NCI-H526 treated with DMSO at 0.1 percent for 48 hours (cell line): ENCODE measurements at regions not wholly inside any gene's neighbourhood (a gene's known extent, or its start where the extent isn't known, plus 50 kb on each side); places are given as distances from the start of the nearest gene placed in this dataset.

ENCODE experiments used
- DNase-seq: peaks from one replicate; lab custom pipeline; 2025; lab: John Stamatoyannopoulos, UW

DNA sequence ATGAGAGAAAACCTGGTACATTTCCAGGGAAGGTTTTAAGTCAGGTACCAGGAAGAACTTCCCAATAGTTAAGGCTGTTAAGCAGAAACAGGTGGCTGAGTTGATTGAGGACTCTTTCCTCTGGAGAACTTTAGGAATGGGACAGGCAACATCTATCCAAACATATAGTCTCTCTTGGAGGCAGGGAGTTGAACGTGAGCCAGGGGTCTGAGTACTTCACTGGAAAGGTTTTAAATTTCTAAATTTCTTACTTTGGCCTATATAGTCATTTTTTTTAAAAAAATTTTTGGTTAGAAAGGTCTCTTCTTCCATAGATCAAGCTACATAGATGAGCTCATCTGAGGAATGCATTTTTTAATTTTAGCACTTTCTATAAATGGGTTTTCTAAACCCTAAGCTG lies 261.4 kb upstream of the TCF4 start:
- no peak for DNase-seq

DNA sequence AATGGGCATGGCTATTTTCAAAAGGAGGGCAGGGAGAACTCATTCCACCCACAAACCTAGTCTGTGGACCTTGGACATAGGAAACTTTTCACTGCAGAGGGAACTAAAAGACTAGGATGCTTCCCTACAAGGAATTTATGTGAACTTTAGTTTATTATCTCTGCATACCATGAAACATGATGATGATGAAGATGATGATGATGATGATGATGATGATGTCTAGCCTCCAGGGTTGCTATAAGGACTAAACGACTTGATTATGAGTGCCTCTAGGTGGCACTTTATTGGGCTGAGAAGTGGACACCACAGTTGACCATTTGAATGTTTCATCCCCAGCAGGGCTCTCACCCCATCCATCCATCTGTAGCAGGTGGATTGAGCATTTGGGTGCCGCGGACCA lies 260.0 kb upstream of the TCF4 start:
- no peak for DNase-seq

DNA sequence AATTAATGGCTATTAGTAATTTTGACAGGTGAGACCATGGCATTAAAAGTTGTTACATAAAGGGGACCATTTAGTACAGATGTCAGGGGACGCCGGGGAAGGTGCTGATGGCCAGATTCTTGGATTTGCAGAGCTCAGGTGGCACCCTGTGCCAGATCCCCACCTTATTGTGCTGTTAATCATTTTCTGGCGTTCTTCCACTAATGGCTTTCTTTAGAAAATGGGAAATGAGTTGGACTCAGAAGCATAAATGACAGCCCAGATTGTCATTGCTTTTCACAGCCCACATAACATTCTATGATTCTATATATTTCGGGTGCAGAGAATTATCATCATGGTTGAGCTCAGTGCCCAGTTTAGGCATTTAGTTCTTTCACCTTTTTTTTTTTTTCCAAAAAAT lies 257.2 kb upstream of the TCF4 start:
- DNase-seq, result no peak

DNA sequence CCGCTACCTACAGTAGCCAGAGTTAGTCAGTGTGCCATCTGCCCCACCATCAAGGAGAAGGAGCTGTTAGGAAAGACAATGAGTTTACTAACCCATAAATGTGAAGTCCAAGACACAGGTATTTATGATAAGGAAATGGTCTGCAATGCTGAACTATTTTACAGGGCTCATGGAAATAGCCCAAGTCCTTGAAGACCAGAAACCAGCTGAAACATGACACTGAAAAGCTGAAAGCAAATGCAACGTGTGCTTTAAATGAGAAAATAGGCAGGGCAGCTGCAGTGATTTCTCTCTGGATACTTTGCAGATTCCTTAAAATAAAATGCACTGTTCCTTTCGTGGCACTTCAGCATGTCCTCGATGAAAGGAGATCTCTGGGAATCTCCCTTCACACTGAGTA lies 256.4 kb upstream of the TCF4 start:
- DNase-seq, result no peak

DNA sequence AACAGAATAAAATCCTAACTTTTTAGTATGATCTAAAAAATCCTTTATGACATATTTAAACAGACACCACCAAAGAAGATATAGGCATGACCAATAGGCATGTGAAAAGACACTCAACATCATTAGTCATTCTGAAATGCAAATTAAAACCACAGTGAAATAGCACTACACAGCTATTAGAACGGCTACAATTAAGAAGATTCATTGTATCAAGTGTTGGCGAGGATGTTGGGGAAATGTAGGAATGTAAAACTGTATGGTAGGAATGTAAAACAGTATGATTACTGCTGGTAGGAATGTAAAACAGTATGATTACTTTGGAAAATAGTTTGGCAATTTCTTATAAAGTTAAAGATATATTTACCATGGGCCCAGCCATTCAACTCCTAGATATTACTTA lies 253.3 kb upstream of the TCF4 start:
- DNase-seq, result no peak

DNA sequence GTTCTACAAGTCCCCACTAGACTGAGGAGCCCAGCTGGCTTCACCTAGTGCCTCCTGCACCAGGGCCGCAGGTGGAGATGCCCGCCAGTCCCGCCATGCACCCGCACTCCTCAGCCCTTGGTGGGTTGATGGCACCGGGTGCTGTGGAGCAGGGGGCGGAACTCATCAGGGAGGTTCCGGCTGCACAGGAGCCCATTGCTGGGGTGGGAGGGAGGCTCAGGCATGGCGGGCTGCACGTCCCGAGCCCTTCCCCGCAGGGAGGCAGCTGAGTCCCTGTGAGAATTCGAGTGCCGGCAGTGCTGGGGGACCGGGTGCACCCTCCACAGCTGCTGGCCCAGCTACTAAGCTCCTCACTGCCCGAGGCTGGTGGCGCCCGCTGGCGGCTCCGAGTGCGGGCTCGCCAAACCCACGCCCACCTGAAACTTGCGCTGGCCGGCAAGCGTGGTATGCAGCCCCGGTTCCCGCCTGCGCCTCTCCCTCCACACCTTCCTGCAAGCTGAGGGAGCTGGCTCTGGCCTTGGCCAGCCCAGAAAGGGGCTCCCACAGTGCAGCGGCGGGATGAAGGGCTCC lies 252.7 kb upstream of the TCF4 start:
- DNase-seq, result no peak

DNA sequence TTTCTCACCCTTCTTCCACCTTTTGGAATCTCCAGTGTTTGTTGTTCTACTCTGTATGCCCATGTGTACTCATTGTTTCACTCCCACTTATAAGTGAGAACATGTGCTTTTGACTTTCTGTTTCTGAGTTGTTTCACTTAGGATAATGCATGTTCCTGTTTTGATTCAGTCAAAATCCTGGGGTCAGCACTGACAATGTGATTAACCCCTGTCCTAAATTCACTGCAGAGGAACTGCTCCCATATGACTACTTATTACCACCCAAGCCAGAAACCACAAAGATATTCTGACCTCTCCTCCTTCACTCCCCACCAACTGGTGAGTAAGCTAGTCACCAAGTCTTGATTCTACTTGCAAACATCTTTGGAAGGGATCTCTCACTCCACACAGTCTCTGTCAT lies 251.4 kb upstream of the TCF4 start:
- no peak for DNase-seq

DNA sequence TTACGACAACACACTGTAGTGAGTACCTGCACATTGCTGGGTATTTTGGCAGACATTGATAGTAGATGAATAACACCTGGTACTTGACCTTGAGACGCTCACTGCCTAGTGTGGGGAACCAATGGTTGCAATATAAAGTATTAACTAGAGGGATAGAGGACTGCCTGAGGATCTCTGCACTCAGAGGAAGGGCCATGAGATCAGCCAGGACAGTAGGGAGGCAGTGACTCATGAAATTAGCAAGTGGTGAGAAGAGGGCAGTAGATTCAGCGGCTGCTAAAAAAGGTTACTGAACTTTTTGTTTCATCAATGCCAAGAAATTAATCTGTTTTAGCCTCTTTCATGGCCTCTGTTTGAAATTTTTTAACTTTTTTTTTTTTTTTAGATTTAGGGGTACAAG lies 250.8 kb upstream of the TCF4 start:
- no peak for DNase-seq

DNA sequence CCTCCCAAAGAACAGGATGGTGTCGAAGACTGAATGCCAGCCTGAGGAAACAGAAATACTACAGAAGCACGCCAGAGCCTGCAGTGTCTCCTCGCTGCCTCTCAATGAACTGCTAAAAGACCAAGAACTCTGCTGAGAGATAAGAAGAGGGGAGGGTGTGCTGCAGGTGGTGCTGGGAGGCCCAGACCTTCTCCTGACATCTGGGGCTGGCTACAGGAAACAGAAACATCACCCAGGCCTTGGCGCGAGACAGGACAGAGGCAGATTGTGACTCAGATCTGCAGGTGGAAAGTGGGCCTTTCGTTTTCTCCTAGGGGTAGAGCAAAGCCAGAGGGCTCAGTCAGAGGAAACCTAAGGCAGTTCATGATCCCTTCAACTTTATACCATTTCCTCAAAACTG lies 250.3 kb upstream of the TCF4 start:
- no peak for DNase-seq

DNA sequence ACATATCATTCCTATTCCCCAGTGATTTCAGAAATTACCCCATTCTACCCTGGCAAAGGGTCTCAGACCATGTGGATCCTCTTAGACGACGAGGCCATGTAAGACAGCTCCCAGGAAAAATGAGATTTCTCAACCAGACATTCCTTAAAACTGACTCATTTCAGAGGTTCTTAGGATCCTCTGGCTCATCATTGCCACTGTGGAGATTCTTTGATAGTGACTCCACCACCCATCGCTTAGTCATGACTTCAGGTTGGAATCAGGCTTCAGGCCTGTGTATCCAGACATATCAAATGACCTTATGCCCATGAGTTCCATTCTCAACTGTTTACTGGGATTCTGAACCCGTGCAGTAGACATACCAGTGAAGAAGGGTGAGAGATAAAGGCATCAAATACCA lies 245.6 kb upstream of the TCF4 start:
- DNase-seq, result no peak

DNA sequence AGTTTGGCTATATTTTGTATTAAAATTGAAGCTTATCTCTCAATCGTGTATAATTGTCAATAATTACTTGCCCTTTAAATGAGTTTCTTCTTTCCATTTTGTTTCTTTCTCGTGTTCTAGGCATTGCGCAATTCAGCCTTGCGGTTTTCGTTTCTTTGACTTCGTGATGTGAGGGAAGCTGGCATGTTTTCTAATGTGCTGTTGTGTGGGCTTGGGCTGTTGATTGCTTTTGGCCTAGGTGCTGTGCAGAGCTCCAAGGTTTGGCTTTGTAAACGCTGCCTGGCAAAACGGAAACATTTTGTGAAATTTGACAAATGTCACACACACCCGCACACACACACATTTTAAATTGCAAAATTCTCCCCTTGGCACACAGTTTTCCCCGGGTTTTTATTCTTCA lies 242.6 kb upstream of the TCF4 start:
- no peak for DNase-seq

DNA sequence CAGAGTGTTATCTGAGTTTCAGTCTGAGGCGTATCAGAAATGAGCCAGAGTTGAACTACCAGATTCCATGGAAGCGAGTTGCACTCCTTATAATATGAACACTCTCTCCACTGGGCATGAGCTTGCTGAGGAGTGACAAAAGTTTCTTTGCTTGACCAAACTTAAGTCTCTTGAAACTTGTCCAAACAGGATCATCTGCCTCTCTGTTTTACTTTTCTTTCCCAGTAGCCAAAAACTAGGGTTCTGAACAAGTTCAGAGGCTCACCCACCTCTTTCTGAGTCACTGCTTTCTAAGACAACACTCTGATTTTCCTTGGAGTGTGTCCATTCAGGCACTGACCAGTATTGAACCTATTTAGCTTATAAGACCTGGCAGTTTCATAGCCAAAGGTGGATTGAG lies 233.2 kb upstream of the TCF4 start:
- no peak for DNase-seq

DNA sequence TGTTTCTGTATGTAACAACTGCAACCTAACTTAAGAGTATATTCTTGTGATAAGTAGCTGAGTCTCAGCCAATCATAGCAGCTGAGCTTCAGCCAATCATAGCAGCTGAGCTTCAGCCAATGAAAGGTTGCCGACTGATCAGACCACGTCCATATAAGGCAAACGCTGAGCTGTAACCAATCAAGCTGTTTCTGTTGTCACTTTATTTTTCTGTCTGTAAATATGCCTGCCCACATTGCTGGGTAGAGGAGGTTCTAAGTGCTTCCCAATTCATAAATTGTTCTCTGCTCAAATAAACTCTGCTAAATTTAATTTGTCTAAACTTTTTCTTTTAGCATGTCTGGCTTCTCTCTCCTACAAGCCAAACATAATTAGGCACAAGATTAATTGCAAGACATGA lies 231.5 kb upstream of the TCF4 start:
- DNase-seq, result no peak

DNA sequence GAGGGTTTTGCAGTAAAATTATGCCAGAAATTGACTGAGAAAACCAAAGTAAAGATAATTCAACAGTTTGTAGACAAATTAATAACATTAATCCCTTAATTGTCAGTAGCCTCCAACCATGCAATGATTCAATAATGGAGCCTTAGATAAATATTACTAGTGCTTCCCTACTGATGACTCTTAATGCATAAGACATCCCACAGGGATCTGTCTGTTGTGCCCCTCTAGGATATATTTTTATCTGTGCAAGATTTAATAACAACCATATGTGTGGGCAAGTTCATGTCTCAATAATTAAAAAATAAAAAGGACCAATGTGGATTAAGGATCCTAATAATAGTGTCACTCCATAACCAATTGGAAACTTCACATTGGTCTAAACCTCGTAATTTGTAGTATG lies 230.3 kb upstream of the TCF4 start:
- DNase-seq, result no peak

DNA sequence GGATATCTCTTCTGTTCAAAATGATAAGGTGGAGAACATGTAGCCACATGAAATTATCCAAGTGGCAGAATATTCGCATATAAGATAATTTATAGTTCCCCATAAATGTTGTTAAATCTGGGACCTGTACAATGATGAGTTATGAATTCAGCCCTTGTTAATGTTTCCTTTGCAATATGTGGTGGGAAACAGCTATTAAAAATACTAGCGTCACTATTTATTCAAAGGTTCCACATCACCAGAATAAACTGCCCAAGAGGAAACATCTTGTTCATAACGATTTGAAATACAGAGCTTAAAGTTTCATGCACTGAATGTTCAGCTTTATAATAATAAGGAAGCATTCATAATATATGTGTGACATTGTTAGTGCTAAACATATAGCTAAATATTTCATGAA lies 223.9 kb upstream of the TCF4 start:
- no peak for DNase-seq

DNA sequence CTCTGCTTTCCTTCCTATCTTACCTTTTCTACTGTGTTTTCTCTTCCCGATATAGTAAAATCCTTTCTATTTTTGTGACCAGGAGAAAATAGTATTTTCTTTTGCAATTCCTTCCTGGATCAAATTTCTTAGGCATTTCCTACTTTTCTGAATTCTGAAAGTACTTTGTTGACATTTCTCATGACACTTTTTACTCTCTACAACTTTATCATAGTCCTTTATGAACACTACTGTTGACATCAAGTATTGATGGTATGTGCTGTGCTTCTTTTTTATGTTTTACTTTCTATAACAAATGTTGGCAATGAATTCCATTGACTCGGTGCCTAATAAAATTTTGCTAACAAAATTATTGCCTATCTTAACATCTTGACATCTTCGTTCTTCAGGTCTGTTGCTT lies 217.7 kb upstream of the TCF4 start:
- DNase-seq, result no peak

DNA sequence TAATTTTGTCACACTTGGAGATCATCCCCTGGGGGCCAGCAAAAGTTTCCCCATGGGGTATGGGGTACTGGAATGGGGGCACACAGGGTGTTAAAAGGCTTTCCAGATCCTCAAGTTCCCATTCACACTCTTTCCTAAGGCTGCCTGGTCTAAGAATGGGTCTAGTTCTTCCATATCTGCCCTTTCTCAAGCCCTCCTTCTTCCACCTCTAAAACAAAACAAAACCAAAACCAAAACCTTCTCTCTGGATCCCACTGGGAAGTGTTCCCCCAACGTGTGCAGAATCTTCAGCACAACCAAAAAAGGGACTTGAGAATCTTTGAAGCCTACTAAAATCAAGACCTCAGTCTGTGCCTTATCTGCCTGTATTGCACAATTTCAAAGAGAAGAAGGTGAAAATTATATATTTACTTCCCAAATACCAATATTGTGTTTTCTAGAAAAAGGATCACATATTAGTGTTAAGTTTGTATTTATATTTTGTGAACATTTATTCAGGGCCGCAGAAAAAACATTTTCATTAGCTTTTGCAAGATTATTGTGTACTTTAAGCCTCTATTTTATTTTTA lies 207.2 kb upstream of the TCF4 start:
- no peak for DNase-seq

DNA sequence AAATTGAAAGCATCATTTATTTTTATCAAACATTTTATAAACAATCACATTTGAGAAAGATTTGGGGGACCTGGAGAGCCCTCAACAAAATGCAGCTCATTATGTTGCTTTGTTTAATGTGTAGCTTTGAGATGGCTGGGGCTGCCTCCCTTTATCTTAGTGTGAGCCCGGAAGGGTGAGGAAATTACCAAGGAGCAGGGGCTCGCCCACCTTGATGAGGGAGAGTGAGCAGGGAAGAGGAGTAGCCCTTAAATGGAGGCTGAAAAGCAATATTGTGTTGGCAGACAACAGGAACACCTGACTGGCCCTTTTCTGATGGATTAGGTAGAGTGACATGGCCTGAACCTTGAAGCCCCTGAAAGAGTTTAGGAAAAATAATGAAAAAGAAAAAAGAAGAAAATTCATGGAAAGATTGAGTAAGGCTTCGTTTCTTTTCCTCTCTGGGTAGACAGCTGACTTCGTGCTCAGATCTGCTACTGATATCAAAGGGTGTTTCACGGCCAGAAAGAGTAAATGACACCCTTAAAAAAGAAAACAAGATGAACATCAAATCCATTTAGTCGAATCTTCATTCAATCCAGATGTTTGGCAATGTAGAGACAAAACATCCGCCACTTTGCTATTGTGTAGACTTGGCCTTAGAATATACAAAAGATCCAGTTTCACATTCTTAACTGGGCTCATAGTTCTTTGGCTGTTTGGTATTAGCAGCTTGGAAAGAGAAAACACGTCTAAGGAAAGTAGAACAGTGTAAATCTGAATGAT lies 206.5 kb upstream of the TCF4 start:
- no peak for DNase-seq

DNA sequence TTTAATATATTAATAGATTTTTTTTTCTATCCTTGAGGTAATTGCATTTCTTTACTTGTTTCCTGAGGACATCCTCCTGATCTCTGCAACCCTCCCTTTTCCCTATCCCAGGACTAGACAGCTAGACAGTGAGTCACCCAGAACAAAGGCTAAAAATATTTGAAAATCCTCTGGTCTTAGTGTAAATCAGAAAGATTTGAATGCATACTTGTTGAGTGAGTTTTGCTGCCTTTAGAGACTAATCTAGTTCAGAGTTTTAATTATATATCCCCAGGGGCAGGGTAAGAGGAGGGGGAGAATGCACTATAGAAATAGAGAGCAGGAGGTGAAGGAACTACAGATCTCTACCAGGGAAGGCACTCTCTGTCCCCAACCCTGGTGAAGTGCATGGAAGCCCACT lies 202.3 kb upstream of the TCF4 start:
- DNase-seq, result no peak

DNA sequence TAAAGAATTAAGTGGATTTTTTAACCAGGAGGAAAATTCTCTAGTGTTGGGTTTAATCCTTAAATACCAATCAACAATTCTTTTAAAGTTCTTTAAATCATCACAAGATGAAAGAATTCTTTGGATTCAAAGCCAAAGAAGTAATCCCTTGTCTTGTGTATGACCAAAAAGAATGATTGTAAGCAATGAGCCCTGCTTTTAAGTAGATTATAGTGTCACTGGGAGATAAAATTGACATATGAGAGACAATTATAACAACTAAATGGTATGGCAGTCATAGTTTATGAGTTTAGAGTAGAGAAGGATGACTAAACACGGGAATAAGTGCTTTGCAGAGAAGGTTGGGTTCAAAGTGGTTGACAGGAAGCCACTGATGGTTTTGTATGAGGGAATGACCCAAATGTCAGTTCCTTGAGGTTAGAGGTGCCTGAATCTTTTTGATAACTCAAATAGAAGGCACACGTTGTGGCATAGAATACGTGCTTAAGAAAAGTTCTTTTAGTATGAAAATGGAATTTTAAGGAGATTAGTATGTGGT lies 199.6 kb upstream of the TCF4 start:
- DNase-seq, result no peak

DNA sequence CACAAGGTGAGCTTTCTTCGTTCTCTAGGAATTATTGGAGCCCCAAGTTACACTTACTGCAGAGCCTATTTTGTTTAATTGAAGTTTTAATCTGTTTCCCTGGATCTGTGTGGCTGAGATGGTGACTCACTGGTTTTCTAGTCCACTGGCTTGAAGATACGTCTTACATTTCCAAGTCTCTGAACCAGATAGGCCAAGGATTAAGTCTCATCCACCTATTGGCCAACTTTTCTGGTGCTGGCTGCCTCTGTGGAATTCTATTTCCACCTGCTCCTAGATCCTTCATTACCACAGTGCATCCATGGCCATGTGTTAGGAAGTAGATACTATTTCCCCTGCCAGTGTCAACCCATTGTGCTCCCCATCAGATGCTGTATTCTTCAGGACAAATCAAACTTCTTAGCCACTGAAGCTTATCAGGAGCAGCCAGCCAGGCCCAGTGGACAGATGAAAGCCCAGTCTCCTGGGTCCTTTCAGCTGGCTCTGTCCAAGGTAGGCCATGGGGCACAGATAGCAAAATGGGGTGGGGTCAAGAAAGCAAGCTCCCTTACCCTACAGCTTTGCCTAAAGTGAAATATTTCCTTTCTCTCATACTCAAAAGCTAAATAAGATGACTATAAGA lies 198.8 kb upstream of the TCF4 start:
- no peak for DNase-seq

DNA sequence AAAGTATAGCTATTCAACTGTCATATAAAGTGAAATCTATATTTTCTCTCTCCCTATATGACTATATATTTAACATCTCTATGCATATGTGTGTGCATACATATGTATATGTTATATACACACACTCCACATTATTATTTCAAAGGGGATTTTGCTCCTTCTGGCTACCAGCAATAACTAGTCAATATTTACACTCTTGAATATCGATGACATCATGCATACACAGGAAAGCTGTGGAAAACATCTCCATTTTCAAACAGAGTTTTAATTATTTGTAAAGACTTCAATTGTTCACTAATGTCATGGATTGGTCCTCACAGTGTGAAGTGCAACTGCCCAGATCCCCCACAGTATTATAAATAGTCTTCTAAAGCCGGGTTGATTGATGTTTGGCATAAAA lies 195.9 kb upstream of the TCF4 start:
- DNase-seq, result no peak

DNA sequence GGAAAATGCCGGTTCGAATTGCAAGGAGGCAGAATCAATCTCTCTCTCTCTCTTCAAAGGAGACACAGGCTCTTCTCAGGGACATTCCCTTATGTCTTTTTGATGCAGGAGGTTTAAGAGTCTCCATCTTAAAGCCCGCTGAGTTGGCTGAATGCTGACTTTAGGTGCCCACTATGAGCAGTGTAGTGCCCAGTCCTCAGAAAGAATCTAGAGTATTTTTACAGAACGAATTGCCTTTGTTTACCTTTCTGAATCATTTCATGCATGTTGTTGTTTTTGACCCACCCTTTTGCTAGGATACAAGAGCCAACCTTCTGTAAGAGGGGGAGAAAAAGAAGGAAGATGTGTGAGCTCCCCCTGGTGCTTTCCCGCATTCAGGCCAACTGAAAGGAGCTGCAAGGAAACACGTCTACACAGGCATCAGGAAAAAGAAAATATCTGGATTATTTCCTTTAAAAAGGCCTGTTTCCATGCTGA lies 193.5 kb upstream of the TCF4 start:
- DNase-seq, result peak; percentile 75
